SK-N-SH treated with all-trans-retinoic acid at 6 μM for 48 hours (cell line): ENCODE measurements at regions not wholly inside any gene's neighbourhood (a gene's known extent, or its start where the extent isn't known, plus 50 kb on each side); places are given as distances from the start of the nearest gene placed in this dataset.

Experiments used
- ATAC-seq: fragments of 200-7000 bp; cut with Tn5 transposase; 3 replicates; pipeline ENCODE4 v1.9.1; 2020; ENCODE audit warnings: mild to moderate bottlenecking, moderate library complexity
- ARNTL ChIP-seq: fragments of 450-650 bp; formaldehyde crosslinking; IDR thresholded peaks from 2 replicates; pipeline ENCODE4 v1.5.0; 2020; ENCODE audit warnings: low read depth, mild to moderate bottlenecking, moderate library complexity, borderline replicate concordance
- BACH2 ChIP-seq: fragments of 250-450 bp; sonication (Bioruptor Pico); IDR thresholded peaks from 2 replicates; pipeline ENCODE4 v1.9.0; 2021; ENCODE audit warnings: mild to moderate bottlenecking, borderline replicate concordance
- CREB5 ChIP-seq: fragments of 250-450 bp; sonication (Bioruptor Pico); IDR thresholded peaks from 2 replicates; pipeline ENCODE4 v1.5.1; 2020; ENCODE audit warnings: low read depth, mild to moderate bottlenecking, moderate library complexity
- CSDC2 ChIP-seq: fragments of 250-450 bp; sonication (Bioruptor Pico); IDR thresholded peaks from 2 replicates; pipeline ENCODE4 v1.5.0; 2020; ENCODE audit warnings: mild to moderate bottlenecking, moderate library complexity
- CSRNP3 ChIP-seq: fragments of 250-450 bp; sonication (Bioruptor Pico); IDR thresholded peaks from 2 replicates; pipeline ENCODE4 v1.5.1; 2021; ENCODE audit warnings: mild to moderate bottlenecking, moderate library complexity
- ESRRG ChIP-seq: fragments of 250-450 bp; sonication (Bioruptor Pico); IDR thresholded peaks from 2 replicates; pipeline ENCODE4 v1.6.1; 2021; ENCODE audit warnings: mild to moderate bottlenecking
- GLIS3 ChIP-seq: fragments of 250-450 bp; sonication (Bioruptor Pico); IDR thresholded peaks from 2 replicates; pipeline ENCODE4 v1.5.0; 2020; ENCODE audit warnings: mild to moderate bottlenecking, moderate library complexity
- ISL1 ChIP-seq: fragments of 250-450 bp; sonication (Bioruptor Pico); IDR thresholded peaks from 2 replicates; pipeline ENCODE4 v2.1.2; 2022; ENCODE audit warnings: mild to moderate bottlenecking, moderate library complexity
- OSR1 ChIP-seq: fragments of 250-450 bp; sonication (Bioruptor Pico); IDR thresholded peaks from 2 replicates; pipeline ENCODE4 v1.8.0; 2022; ENCODE audit warnings: moderate library complexity, mild to moderate bottlenecking, inconsistent platforms
- PATZ1 ChIP-seq: fragments of 250-450 bp; sonication (Bioruptor Pico); IDR thresholded peaks from 2 replicates; pipeline ENCODE4 v1.8.0; 2020; ENCODE audit warnings: mild to moderate bottlenecking, moderate library complexity, borderline replicate concordance
- POU6F1 ChIP-seq: fragments of 250-450 bp; sonication (Bioruptor Pico); IDR thresholded peaks from 2 replicates; pipeline ENCODE4 v1.8.0; 2021; ENCODE audit warnings: low read depth, mild to moderate bottlenecking, moderate library complexity, borderline replicate concordance
- PPARA ChIP-seq: fragments of 250-450 bp; sonication (Bioruptor Pico); IDR thresholded peaks from 2 replicates; pipeline ENCODE4 v1.5.0; 2020; ENCODE audit warnings: mild to moderate bottlenecking, borderline replicate concordance
- RARB ChIP-seq: fragments of 250-450 bp; sonication (Bioruptor Pico); IDR thresholded peaks from 2 replicates; pipeline ENCODE4 v1.8.0; 2021; ENCODE audit warnings: mild to moderate bottlenecking, moderate library complexity
- TCF4 ChIP-seq: fragments of 250-450 bp; sonication (Bioruptor Pico); IDR thresholded peaks from 2 replicates; pipeline ENCODE4 v1.8.0; 2021; ENCODE audit warnings: mild to moderate bottlenecking, moderate library complexity, borderline replicate concordance
- TOX ChIP-seq: fragments of 250-450 bp; sonication (Bioruptor Pico); IDR thresholded peaks from 2 replicates; pipeline ENCODE4 v1.8.0; 2021; ENCODE audit warnings: mild to moderate bottlenecking, moderate library complexity, borderline replicate concordance
- TSHZ2 ChIP-seq: fragments of 250-450 bp; sonication (Bioruptor Pico); IDR thresholded peaks from 2 replicates; pipeline ENCODE4 v1.5.0; 2020; ENCODE audit warnings: mild to moderate bottlenecking, moderate library complexity
- ZC3H10 ChIP-seq: fragments of 250-450 bp; sonication (Bioruptor Pico); IDR thresholded peaks from 2 replicates; pipeline ENCODE4 v1.5.1; 2021; ENCODE audit warnings: mild to moderate bottlenecking, moderate library complexity
- ZFP3 ChIP-seq: fragments of 250-450 bp; sonication (Bioruptor Pico); IDR thresholded peaks from 2 replicates; pipeline ENCODE4 v1.5.0; 2020; ENCODE audit warnings: mild to moderate bottlenecking, moderate library complexity
- ZNF565 ChIP-seq: fragments of 450-650 bp; formaldehyde crosslinking; conservative IDR thresholded peaks from 2 replicates; pipeline ENCODE4 v1.5.0; 2020; ENCODE audit warnings: low read depth, mild to moderate bottlenecking, moderate library complexity
- ZNF8 ChIP-seq: fragments of 450-650 bp; formaldehyde crosslinking; IDR thresholded peaks from 2 replicates; pipeline ENCODE4 v1.5.0; 2020; ENCODE audit warnings: mild to moderate bottlenecking, moderate library complexity

- no peak for ATAC-seq
- TF ChIP-seq CREB5 (CRISPR knock-in tag): no peak
- no peak for TF ChIP-seq ZNF565 (CRISPR knock-in tag)
- no peak for TF ChIP-seq ZFP3 (CRISPR knock-in tag)
- no peak for TF ChIP-seq ISL1 (CRISPR knock-in tag)
- TF ChIP-seq PPARA (CRISPR knock-in tag): no peak
Observed at GRCh38 chr2:13601506-13601905, 884.8 kb downstream of the TRIB2 start.

- no peak for TF ChIP-seq ISL1 (CRISPR knock-in tag)
- TF ChIP-seq POU6F1 (CRISPR knock-in tag): no peak
- no peak for TF ChIP-seq ARNTL (CRISPR knock-in tag)
- no peak for TF ChIP-seq ZC3H10
- no peak for TF ChIP-seq ZFP3 (CRISPR knock-in tag)
- no peak for TF ChIP-seq BACH2 (CRISPR knock-in tag)
- no peak for TF ChIP-seq CSDC2 (CRISPR knock-in tag)
- no peak for TF ChIP-seq TOX (CRISPR knock-in tag)
- no peak for TF ChIP-seq PATZ1 (CRISPR knock-in tag)
- TF ChIP-seq TSHZ2: no peak
- no peak for TF ChIP-seq OSR1 (CRISPR knock-in tag)
- no peak for TF ChIP-seq ESRRG
- TF ChIP-seq ZNF565 (CRISPR knock-in tag): no peak
- no peak for TF ChIP-seq RARB (CRISPR knock-in tag)
- no peak for TF ChIP-seq ZNF8 (CRISPR knock-in tag)
- TF ChIP-seq TCF4 (CRISPR knock-in tag): no peak
- TF ChIP-seq CSRNP3 (CRISPR knock-in tag): no peak
- TF ChIP-seq GLIS3 (CRISPR knock-in tag): no peak
- TF ChIP-seq CREB5 (CRISPR knock-in tag): no peak
- no peak for ATAC-seq
Observed at GRCh38 chr2:13604951-13605661, 888.4 kb downstream of the TRIB2 start.
